ENCODE measurements at regions not wholly inside any gene's neighbourhood (a gene's known extent, or its start where the extent isn't known, plus 50 kb on each side); places are given as distances from the start of the nearest gene placed in this dataset.
"Not testable (repeated sequence)": the region's sequence is repeated elsewhere in the genome, so short reads cannot be mapped to it uniquely, and the experiment has no call there.

DNA sequence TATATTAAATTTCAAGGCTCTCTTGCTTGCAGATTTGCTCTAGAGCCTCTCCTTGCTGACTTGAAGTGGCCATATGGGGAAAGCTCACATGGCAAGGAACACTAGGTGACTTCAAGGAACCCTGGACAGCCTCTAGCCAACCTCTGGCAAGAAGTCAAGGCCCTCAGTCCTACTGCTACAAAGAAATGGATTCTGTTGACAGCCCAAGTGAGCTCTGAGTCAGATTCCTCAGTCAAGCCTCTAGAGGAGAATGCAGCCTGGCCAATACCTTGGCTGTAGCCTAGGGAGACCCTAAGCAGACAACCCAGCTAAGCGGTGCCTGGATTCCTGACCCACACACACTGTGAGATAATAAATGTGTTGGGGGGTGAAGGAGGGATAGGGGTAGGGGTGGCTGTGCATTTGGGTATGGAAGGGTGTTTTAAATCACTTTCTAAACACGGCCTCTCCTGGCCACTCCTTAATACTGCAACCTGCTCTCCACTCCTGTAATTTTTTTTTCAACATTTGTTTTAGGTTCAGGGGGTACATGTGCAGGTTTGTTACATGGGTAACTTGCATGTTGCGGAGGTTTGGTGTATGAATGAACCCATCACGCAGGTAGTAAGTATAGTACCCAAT, 125.3 kb upstream of the NBPF26 start:
- TF ChIP-seq CTCF (IDR thresholded peaks at IDR 0.05 in 2 of 3, conservative IDR thresholded peaks at IDR 0.05 in 1 of 3; ENCODE audit: borderline replicate concordance in 1 of 3, insufficient read depth in 1 of 3, low read depth in 2 of 3, low read length in 2 of 3); MAX (IDR thresholded peaks at IDR 0.05); SRF (IDR thresholded peaks at IDR 0.05; ENCODE audit: low read depth); EZH2 (IDR thresholded peaks at IDR 0.05); SIN3A (IDR thresholded peaks at IDR 0.05; ENCODE audit: low read depth); RAD21 (IDR thresholded peaks at IDR 0.05; ENCODE audit: low read depth); FOSL1 (IDR thresholded peaks at IDR 0.05; ENCODE audit: low read depth); POLR2AphosphoS5 (IDR thresholded peaks at IDR 0.05; ENCODE audit: low read depth, low read length); POLR2A (IDR thresholded peaks at IDR 0.05; ENCODE audit: borderline replicate concordance, extremely low read depth, insufficient read depth, insufficient read length); ZFX (IDR thresholded peaks at IDR 0.05): not testable (repeated sequence)
- TF ChIP-seq, protein P1, sequence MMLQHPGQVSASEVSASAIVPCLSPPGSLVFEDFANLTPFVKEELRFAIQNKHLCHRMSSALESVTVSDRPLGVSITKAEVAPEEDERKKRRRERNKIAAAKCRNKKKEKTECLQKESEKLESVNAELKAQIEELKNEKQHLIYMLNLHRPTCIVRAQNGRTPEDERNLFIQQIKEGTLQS (IDR thresholded peaks at IDR 0.05): not testable (repeated sequence)
- TF ChIP-seq, protein P2, sequence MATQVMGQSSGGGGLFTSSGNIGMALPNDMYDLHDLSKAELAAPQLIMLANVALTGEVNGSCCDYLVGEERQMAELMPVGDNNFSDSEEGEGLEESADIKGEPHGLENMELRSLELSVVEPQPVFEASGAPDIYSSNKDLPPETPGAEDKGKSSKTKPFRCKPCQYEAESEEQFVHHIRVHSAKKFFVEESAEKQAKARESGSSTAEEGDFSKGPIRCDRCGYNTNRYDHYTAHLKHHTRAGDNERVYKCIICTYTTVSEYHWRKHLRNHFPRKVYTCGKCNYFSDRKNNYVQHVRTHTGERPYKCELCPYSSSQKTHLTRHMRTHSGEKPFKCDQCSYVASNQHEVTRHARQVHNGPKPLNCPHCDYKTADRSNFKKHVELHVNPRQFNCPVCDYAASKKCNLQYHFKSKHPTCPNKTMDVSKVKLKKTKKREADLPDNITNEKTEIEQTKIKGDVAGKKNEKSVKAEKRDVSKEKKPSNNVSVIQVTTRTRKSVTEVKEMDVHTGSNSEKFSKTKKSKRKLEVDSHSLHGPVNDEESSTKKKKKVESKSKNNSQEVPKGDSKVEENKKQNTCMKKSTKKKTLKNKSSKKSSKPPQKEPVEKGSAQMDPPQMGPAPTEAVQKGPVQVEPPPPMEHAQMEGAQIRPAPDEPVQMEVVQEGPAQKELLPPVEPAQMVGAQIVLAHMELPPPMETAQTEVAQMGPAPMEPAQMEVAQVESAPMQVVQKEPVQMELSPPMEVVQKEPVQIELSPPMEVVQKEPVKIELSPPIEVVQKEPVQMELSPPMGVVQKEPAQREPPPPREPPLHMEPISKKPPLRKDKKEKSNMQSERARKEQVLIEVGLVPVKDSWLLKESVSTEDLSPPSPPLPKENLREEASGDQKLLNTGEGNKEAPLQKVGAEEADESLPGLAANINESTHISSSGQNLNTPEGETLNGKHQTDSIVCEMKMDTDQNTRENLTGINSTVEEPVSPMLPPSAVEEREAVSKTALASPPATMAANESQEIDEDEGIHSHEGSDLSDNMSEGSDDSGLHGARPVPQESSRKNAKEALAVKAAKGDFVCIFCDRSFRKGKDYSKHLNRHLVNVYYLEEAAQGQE (IDR thresholded peaks at IDR 0.05; ENCODE audit: low read depth): not testable (repeated sequence)

Data from HCT116 (cell line).